ENCODE measurements at regions not wholly inside any gene's neighbourhood (a gene's known extent, or its start where the extent isn't known, plus 50 kb on each side); places are given as distances from the start of the nearest gene placed in this dataset.

DNA sequence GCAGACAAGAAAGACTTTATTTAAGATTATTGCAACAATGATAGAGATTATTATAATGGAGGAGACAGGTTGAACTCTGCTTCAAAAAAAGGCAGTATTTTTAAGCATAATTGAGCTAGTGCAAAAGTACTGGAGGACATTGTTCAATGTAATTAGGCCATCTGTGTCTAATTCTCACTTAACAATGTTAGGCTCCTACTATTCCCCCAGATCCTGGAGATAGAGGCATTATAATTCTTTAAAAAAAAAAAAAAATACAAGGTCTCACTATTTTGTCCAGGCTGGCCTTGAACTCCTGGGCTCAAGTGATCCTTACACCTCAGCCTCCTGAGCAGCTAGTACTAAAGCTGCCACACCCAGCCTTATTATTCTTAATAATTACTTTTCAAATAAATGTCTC, 193.4 kb upstream of the NUDT12 start:
- Histone ChIP-seq H3K9ac (ENCODE audit: low read length) (no peak overlapping the region), H3K79me2 (ENCODE audit: insufficient read depth, low read length) (no peaks in the 10 kb centered on the region), H4K20me1 (ENCODE audit: insufficient read depth, low read length) (no peaks in the 10 kb centered on the region), H3K36me3 (ENCODE audit: insufficient read depth, low read length) (no peaks in the 10 kb centered on the region), H2AFZ (ENCODE audit: low read length) (no peak overlapping the region), H3K4me3 (ENCODE audit: low read depth, low read length, poor library complexity, severe bottlenecking) (no peak overlapping the region), H3K27ac (ENCODE audit: low read depth, low read length, poor library complexity, severe bottlenecking) (no peak overlapping the region), H3K9me3 (ENCODE audit: low read length) (no peaks in the 10 kb centered on the region), H3K27me3 (ENCODE audit: insufficient read depth, low read length) (no peaks in the 10 kb centered on the region), H3K4me1 (ENCODE audit: insufficient read depth, low read length, severe bottlenecking) (no peaks in the 10 kb centered on the region), H3F3A (ENCODE audit: insufficient read depth, low read length) (no peaks in the 10 kb centered on the region), H3K9me2 (ENCODE audit: low read depth, low read length) (no peaks in the 10 kb centered on the region), H3K4me2 (ENCODE audit: low read length) (no peak overlapping the region)
- TF ChIP-seq EZH2 (IDR thresholded peaks at IDR 0.05; ENCODE audit: borderline replicate concordance, low read length) = no peak
- TF ChIP-seq, protein P1, sequence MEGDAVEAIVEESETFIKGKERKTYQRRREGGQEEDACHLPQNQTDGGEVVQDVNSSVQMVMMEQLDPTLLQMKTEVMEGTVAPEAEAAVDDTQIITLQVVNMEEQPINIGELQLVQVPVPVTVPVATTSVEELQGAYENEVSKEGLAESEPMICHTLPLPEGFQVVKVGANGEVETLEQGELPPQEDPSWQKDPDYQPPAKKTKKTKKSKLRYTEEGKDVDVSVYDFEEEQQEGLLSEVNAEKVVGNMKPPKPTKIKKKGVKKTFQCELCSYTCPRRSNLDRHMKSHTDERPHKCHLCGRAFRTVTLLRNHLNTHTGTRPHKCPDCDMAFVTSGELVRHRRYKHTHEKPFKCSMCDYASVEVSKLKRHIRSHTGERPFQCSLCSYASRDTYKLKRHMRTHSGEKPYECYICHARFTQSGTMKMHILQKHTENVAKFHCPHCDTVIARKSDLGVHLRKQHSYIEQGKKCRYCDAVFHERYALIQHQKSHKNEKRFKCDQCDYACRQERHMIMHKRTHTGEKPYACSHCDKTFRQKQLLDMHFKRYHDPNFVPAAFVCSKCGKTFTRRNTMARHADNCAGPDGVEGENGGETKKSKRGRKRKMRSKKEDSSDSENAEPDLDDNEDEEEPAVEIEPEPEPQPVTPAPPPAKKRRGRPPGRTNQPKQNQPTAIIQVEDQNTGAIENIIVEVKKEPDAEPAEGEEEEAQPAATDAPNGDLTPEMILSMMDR (IDR thresholded peaks at IDR 0.05; ENCODE audit: low read length) = no peak

DNA sequence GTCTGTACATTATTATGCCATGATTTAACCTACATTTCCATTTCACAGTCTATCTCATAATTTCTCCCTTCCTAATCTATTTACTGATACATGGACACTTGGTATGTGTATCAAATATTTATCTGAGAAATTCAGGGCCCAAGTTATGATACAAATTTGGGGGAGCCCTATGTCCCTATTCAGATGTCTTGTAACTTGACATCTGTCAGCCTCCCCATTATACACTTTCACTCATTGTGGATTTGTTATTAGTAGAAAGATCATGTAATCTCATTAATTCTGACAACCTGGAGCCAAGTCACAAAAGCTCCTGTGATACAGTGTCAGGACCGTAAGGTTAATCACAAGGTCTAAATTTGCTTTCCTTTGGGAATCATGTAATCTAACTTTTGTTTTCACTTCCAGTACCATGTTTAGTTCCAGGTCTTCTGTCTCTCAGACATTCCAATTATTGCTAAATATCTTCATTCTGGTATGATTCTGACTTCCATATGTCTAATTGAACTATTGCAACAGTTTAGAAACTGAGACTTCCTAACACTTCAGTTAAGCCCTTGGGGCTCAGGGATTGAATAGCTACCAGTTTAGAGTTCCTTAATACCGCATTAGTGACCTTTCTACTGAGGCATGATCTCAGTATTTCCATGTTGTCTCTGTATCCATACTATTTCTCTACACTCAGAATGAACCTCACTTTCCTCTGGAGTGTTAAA, 182.9 kb upstream of the NUDT12 start:
- Histone ChIP-seq H3K27me3 (ENCODE audit: insufficient read depth, low read length) (no peaks in the 10 kb centered on the region), H3K9me3 (ENCODE audit: low read length) (no peaks in the 10 kb centered on the region), H3K27ac (ENCODE audit: low read depth, low read length, poor library complexity, severe bottlenecking) (no peak overlapping the region), H3K9ac (ENCODE audit: low read length) (no peak overlapping the region), H2AFZ (ENCODE audit: low read length) (no peak overlapping the region), H3K79me2 (ENCODE audit: insufficient read depth, low read length) (no peaks in the 10 kb centered on the region), H3F3A (ENCODE audit: insufficient read depth, low read length) (no peaks in the 10 kb centered on the region), H3K4me2 (ENCODE audit: low read length) (no peak overlapping the region), H3K36me3 (ENCODE audit: insufficient read depth, low read length) (no peaks in the 10 kb centered on the region), H3K9me2 (ENCODE audit: low read depth, low read length) (no peaks in the 10 kb centered on the region), H3K4me3 (ENCODE audit: low read depth, low read length, poor library complexity, severe bottlenecking) (no peak overlapping the region), H4K20me1 (ENCODE audit: insufficient read depth, low read length) (no peaks in the 10 kb centered on the region), H3K4me1 (ENCODE audit: insufficient read depth, low read length, severe bottlenecking) (no peaks in the 10 kb centered on the region)
- TF ChIP-seq, protein P1 (IDR thresholded peaks at IDR 0.05; ENCODE audit: low read length) = no peak
- TF ChIP-seq EZH2 (IDR thresholded peaks at IDR 0.05; ENCODE audit: borderline replicate concordance, low read length) = no peak

DNA sequence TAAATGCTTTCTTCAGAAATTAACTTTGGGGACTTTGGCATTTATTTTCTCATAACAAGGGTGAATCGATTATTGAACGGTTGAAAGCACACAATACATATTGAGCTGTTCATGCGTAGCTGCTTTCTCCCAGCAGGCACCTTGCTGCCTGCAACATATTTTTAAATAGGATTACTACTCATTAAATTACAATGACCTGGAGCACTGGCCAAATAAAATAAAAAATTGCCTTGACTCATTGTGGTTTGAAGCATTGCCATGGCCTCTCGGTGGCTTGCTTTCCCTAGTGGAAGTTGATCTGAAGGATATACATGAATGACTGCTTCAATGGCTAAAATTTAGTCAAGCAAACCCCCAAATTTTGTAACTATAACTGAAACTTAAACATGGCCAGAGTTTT, 181.6 kb upstream of the NUDT12 start:
- Histone ChIP-seq H3K9me2 (ENCODE audit: low read depth, low read length) (no peaks in the 10 kb centered on the region), H3F3A (ENCODE audit: insufficient read depth, low read length) (no peaks in the 10 kb centered on the region), H4K20me1 (ENCODE audit: insufficient read depth, low read length) (no peaks in the 10 kb centered on the region), H3K4me2 (ENCODE audit: low read length) (no peak overlapping the region), H3K27me3 (ENCODE audit: insufficient read depth, low read length) (no peaks in the 10 kb centered on the region), H3K9me3 (ENCODE audit: low read length) (no peaks in the 10 kb centered on the region), H3K9ac (ENCODE audit: low read length) (no peak overlapping the region), H3K4me3 (ENCODE audit: low read depth, low read length, poor library complexity, severe bottlenecking) (no peak overlapping the region), H2AFZ (ENCODE audit: low read length) (no peak overlapping the region), H3K36me3 (ENCODE audit: insufficient read depth, low read length) (no peaks in the 10 kb centered on the region), H3K27ac (ENCODE audit: low read depth, low read length, poor library complexity, severe bottlenecking) (no peak overlapping the region), H3K79me2 (ENCODE audit: insufficient read depth, low read length) (no peaks in the 10 kb centered on the region), H3K4me1 (ENCODE audit: insufficient read depth, low read length, severe bottlenecking) (no peaks in the 10 kb centered on the region)
- TF ChIP-seq EZH2 (IDR thresholded peaks at IDR 0.05; ENCODE audit: borderline replicate concordance, low read length) = no peak
- TF ChIP-seq, protein P1 (IDR thresholded peaks at IDR 0.05; ENCODE audit: low read length) = no peak
